Fibroblast of lung (primary cell): ENCODE measurements at regions not wholly inside any gene's neighbourhood (a gene's known extent, or its start where the extent isn't known, plus 50 kb on each side); places are given as distances from the start of the nearest gene placed in this dataset.
"Not testable (repeated sequence)": the region's sequence is repeated elsewhere in the genome, so short reads cannot be mapped to it uniquely, and the experiment has no call there.

Experiments used
- DNase-seq, 2 donors: peaks; one replicate each; pipeline versions ENCODE4 v3.0.0 to v3.0.0-alpha.2; 2010; ENCODE audit warnings: low read depth in 2 of 2
- H2AFZ ChIP-seq: 2 replicates; pipeline ENCODE4 v1.5.1; 2012; ENCODE audit warnings: low read length, control low read depth, inconsistent platforms
- H3K27ac ChIP-seq: 2 replicates; pipeline ENCODE4 v1.5.1; 2011; ENCODE audit warnings: low read length, control low read depth; ENCODE audit not compliant: insufficient read depth
- H3K27me3 ChIP-seq: 2 replicates; pipeline ENCODE4 v1.5.1; 2011; ENCODE audit warnings: mild to moderate bottlenecking, low read length; ENCODE audit not compliant: control insufficient read depth, insufficient read depth
- H3K36me3 ChIP-seq: 2 replicates; pipeline ENCODE4 v1.5.1; 2011; ENCODE audit warnings: low read length; ENCODE audit not compliant: control insufficient read depth, insufficient read depth
- H3K4me1 ChIP-seq: 2 replicates; pipeline ENCODE4 v1.5.1; 2011; ENCODE audit warnings: low read length; ENCODE audit not compliant: control insufficient read depth, insufficient read depth; ENCODE audit errors: extremely low read depth
- H3K4me2 ChIP-seq: 2 replicates; pipeline ENCODE4 v1.5.1; 2011; ENCODE audit warnings: low read length, control low read depth; ENCODE audit not compliant: insufficient read depth; ENCODE audit errors: extremely low read depth
- H3K4me3 ChIP-seq, 4 experiments: fragments of 200-600 bp in 1 of 4; sonication (generic) in 1 of 4; replicated peaks in 1 of 4; 2 replicates each; pipeline ENCODE4 v1.5.1; 2011 to 2016; ENCODE audit warnings: low read length in 4 of 4, low read depth in 3 of 4, mild to moderate bottlenecking in 3 of 4, control low read depth in 2 of 4, inconsistent platforms in 1 of 4, mixed read lengths in 1 of 4; ENCODE audit not compliant: insufficient read depth in 1 of 4; ENCODE audit errors: control extremely low read depth in 1 of 4
- H3K79me2 ChIP-seq: 2 replicates; pipeline ENCODE4 v1.5.1; 2012; ENCODE audit warnings: mild to moderate bottlenecking, low read length, inconsistent platforms; ENCODE audit not compliant: control insufficient read depth, insufficient read depth
- H3K9ac ChIP-seq: 2 replicates; pipeline ENCODE4 v1.5.1; 2011; ENCODE audit warnings: mild to moderate bottlenecking, low read length, control low read depth; ENCODE audit not compliant: insufficient read depth
- H3K9me3 ChIP-seq: 2 replicates; pipeline ENCODE4 v1.5.1; 2012; ENCODE audit warnings: low read depth, low read length; ENCODE audit not compliant: control insufficient read depth, insufficient read depth
- H4K20me1 ChIP-seq: 2 replicates; pipeline ENCODE4 v1.5.1; 2011; ENCODE audit warnings: low read length; ENCODE audit not compliant: control insufficient read depth, insufficient read depth; ENCODE audit errors: extremely low read depth
- CTCF ChIP-seq, 2 donors: IDR thresholded peaks in 1 of 2; conservative IDR thresholded peaks in 1 of 2; 1 replicate in 1 of 2; 2 replicates in 1 of 2; pipeline ENCODE4 v1.5.1; 2011 to 2012; ENCODE audit warnings: low read length in 2 of 2, control low read depth in 1 of 2, inconsistent platforms in 1 of 2, low read depth in 1 of 2, mild to moderate bottlenecking in 1 of 2
- EZH2 ChIP-seq: IDR thresholded peaks from 2 replicates; pipeline ENCODE4 v1.5.1; 2012; ENCODE audit warnings: low read length, control low read depth, mild to moderate bottlenecking; ENCODE audit errors: missing control alignments

- Histone ChIP-seq H2AFZ (no peak overlapping the region), H3K27ac (no peak overlapping the region), H3K79me2 (no peaks in the 10 kb centered on the region), H3K36me3 (no peaks in the 10 kb centered on the region), H3K27me3 (no peaks in the 10 kb centered on the region), H3K4me2 (no peak overlapping the region), H3K4me1 (no peaks in the 10 kb centered on the region), H3K9ac (no peak overlapping the region), H3K4me3 (no peak overlapping the region), H4K20me1 (no peaks in the 10 kb centered on the region), H3K9me3 (no peaks in the 10 kb centered on the region)
- no peak for TF ChIP-seq EZH2
- DNase-seq: no peak
These were observed 1183.8 kb upstream of the WWC1 start for GRCh38 chr5:167107684-167108083.

- not testable (repeated sequence) for H4K20me1 ChIP-seq, H2AFZ ChIP-seq, H3K4me1 ChIP-seq, H3K27ac ChIP-seq, H3K79me2 ChIP-seq, H3K27me3 ChIP-seq, DNase-seq, H3K9ac ChIP-seq, H3K4me2 ChIP-seq, H3K9me3 ChIP-seq, H3K36me3 ChIP-seq, H3K4me3 ChIP-seq
These were observed 1183.2 kb upstream of the WWC1 start for GRCh38 chr5:167108266-167108665.

DNA sequence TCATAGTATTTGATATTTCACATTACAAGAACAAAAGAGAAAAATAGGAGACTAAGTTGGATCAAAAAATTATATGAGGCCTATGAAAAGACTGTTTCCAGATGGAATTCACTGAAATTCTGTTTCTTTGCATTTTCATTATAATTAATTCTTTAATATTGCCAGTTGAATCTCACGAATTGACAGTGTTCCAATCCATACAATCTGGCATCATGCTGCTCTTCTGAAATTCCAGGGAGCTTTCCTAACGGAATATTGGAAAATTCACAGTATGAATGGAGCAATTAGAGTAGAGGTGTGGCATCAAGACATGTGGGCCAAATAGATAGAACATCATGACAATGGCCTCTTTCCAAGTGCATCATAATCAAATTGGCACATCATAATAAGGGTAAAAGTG, 1178.9 kb upstream of the WWC1 start:
- no peaks in the 10 kb centered on the region for H4K20me1 ChIP-seq
- TF ChIP-seq CTCF (conservative IDR thresholded peaks at IDR 0.05 in 1 of 2, IDR thresholded peaks at IDR 0.05 in 1 of 2; ENCODE audit: low read depth in 1 of 2, low read length in 2 of 2) (no peak), EZH2 (no peak)

DNA sequence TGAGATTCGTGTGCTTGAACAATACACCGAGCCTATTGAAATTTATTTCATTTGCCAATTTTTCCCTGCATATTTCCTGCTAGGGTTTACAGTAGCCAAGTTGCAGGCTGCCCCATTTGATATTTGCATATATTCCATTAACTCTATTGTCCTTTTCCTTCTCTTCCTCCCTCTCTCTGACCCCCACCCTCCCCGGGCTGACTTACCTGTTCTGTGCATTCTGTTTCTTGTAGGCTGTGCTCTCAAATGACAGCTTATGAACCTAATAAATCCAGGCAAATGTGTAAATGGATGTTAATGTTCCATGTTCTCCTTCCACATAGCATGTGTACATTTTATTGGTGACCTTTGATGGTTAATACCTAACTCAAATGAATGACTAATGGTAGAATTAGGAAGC, 1169.2 kb upstream of the WWC1 start:
- no peaks in the 10 kb centered on the region for H4K20me1 ChIP-seq
- H3K4me3 ChIP-seq: no peak overlapping the region
- H3K9ac ChIP-seq: no peak overlapping the region
- no peaks in the 10 kb centered on the region for H3K27me3 ChIP-seq
- no peak overlapping the region for H2AFZ ChIP-seq
- no peaks in the 10 kb centered on the region for H3K4me1 ChIP-seq
- H3K79me2 ChIP-seq: no peaks in the 10 kb centered on the region
- TF ChIP-seq EZH2: no peak
- TF ChIP-seq CTCF (conservative IDR thresholded peaks at IDR 0.05 in 1 of 2, IDR thresholded peaks at IDR 0.05 in 1 of 2; ENCODE audit: low read depth in 1 of 2, low read length in 2 of 2): no peak
- no peak for DNase-seq
- H3K9me3 ChIP-seq: no peaks in the 10 kb centered on the region
- H3K4me2 ChIP-seq: no peak overlapping the region
- H3K36me3 ChIP-seq: no peaks in the 10 kb centered on the region
- H3K27ac ChIP-seq: no peak overlapping the region

More for the DNA sequence above, 1178.9 kb upstream of the WWC1 start:
- Histone ChIP-seq H3K9me3 (no peaks in the 10 kb centered on the region), H3K79me2 (no peaks in the 10 kb centered on the region), H3K4me3 (no peak overlapping the region), H3K36me3 (no peaks in the 10 kb centered on the region), H3K27me3 (no peaks in the 10 kb centered on the region), H3K27ac (no peak overlapping the region), H3K4me1 (no peaks in the 10 kb centered on the region), H2AFZ (no peak overlapping the region), H3K9ac (no peak overlapping the region), H3K4me2 (no peak overlapping the region)
- DNase-seq: no peak
